Trophoblast cell (in vitro differentiated cells and primary cell): ENCODE measurements at regions not wholly inside any gene's neighbourhood (a gene's known extent, or its start where the extent isn't known, plus 50 kb on each side); places are given as distances from the start of the nearest gene placed in this dataset.

Experiments used
- DNase-seq, 2 donors: peaks; one replicate each; pipeline ENCODE4 v3.0.0-alpha.2; 2016
- H2AFZ ChIP-seq: 2 replicates; pipeline ENCODE4 v1.6.1; 2013; ENCODE audit warnings: low read length, moderate library complexity, mild to moderate bottlenecking; ENCODE audit not compliant: insufficient read depth, poor library complexity
- H2AK5ac ChIP-seq: 2 replicates; pipeline ENCODE4 v1.6.1; 2013; ENCODE audit warnings: mild to moderate bottlenecking, low read length
- H2BK120ac ChIP-seq: 2 replicates; pipeline ENCODE4 v1.6.1; 2013; ENCODE audit warnings: low read length, mild to moderate bottlenecking, moderate library complexity; ENCODE audit not compliant: insufficient read depth, poor library complexity
- H2BK12ac ChIP-seq: 2 replicates; pipeline ENCODE4 v1.6.1; 2013; ENCODE audit warnings: mild to moderate bottlenecking, low read length, moderate library complexity
- H2BK5ac ChIP-seq: 2 replicates; pipeline ENCODE4 v1.6.1; 2013; ENCODE audit warnings: low read length, low read depth, moderate library complexity, mild to moderate bottlenecking; ENCODE audit not compliant: poor library complexity
- H3K14ac ChIP-seq: 2 replicates; pipeline ENCODE4 v1.6.1; 2013; ENCODE audit warnings: mild to moderate bottlenecking, low read length
- H3K18ac ChIP-seq: 2 replicates; pipeline ENCODE4 v1.6.1; 2013; ENCODE audit warnings: mild to moderate bottlenecking, low read length
- H3K23ac ChIP-seq: 2 replicates; pipeline ENCODE4 v1.6.1; 2013; ENCODE audit warnings: low read length
- H3K27ac ChIP-seq: 2 replicates; pipeline ENCODE4 v1.5.1; 2013; ENCODE audit warnings: low read depth, mild to moderate bottlenecking, inconsistent platforms, low read length, moderate library complexity
- H3K27me3 ChIP-seq: 2 replicates; pipeline ENCODE4 v1.6.1; 2013; ENCODE audit warnings: inconsistent platforms, mild to moderate bottlenecking, low read length, moderate library complexity; ENCODE audit not compliant: insufficient read depth
- H3K36me3 ChIP-seq, 2 experiments: 1 replicate in 1 of 2; 2 replicates in 1 of 2; pipeline ENCODE4 v1.6.1; 2013; ENCODE audit warnings: low read length in 2 of 2, mild to moderate bottlenecking in 2 of 2, moderate library complexity in 1 of 2; ENCODE audit not compliant: insufficient read depth in 2 of 2, control insufficient read depth in 1 of 2
- H3K4ac ChIP-seq: 2 replicates; pipeline ENCODE4 v1.6.1; 2013; ENCODE audit warnings: low read depth, mild to moderate bottlenecking, low read length, moderate library complexity
- H3K4me1 ChIP-seq, 2 experiments: 1 replicate in 1 of 2; 2 replicates in 1 of 2; pipeline ENCODE4 v1.6.1; 2013; ENCODE audit warnings: low read length in 2 of 2, mild to moderate bottlenecking in 2 of 2, moderate library complexity in 1 of 2; ENCODE audit not compliant: insufficient read depth in 2 of 2, control insufficient read depth in 1 of 2
- H3K4me2 ChIP-seq: 2 replicates; pipeline ENCODE4 v1.6.1; 2013; ENCODE audit warnings: inconsistent platforms, mild to moderate bottlenecking, low read length, moderate library complexity
- H3K4me3 ChIP-seq: 2 replicates; pipeline ENCODE4 v1.5.1; 2013; ENCODE audit warnings: mild to moderate bottlenecking, low read depth, low read length, inconsistent platforms
- H3K79me1 ChIP-seq: one replicate; pipeline ENCODE4 v1.6.1; 2013; ENCODE audit warnings: low read length
- H3K79me2 ChIP-seq: 2 replicates; pipeline ENCODE4 v1.6.1; 2013; ENCODE audit warnings: low read length, mild to moderate bottlenecking; ENCODE audit not compliant: control insufficient read depth, insufficient read depth, poor library complexity
- H3K9ac ChIP-seq: 2 replicates; pipeline ENCODE4 v1.6.1; 2013; ENCODE audit warnings: mild to moderate bottlenecking, low read length
- H3K9me3 ChIP-seq: 2 replicates; pipeline ENCODE4 v1.6.1; 2013; ENCODE audit warnings: low read depth, mild to moderate bottlenecking, control low read depth, inconsistent platforms, low read length; ENCODE audit not compliant: insufficient read depth
- H4K12ac ChIP-seq: 2 replicates; pipeline ENCODE4 v1.6.1; 2013; ENCODE audit warnings: low read depth, mild to moderate bottlenecking, low read length, moderate library complexity
- H4K8ac ChIP-seq: 2 replicates; pipeline ENCODE4 v1.6.1; 2013; ENCODE audit warnings: low read depth, mild to moderate bottlenecking, low read length, moderate library complexity
- H4K91ac ChIP-seq: one replicate; pipeline ENCODE4 v1.6.1; 2013; ENCODE audit warnings: low read depth, mild to moderate bottlenecking, low read length, moderate library complexity
- WGBS: extraction: QIAGEN DNeasy Blood & Tissue Kit; methylation state at CpG from one replicate; pipeline ENCODE4 v1.1.7; 2013; ENCODE audit warnings: missing lambda C conversion rate; ENCODE audit not compliant: insufficient read length, insufficient coverage; ENCODE audit errors: extremely low coverage; 5-methylcytosine and 5-hydroxymethylcytosine counted together

DNA sequence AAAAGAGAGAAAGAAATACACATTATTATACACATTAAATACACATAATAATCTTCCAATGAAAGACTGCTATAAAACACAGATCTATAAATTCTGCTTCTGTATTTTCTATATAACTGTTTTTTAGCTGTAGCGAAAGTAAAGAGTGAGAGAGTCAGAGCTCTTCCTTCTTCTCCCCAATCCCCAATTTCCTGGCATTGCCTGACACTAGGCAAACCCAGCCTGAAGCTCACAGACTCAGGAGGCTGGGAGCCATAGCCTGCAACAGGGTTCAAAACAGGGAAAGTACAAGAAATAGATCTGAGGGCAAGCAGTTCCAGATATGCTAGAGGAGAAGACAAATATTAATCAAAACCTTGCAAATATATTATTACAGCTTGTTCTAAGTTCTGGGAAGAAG is 201.6 kb downstream of the HNRNPD start:
- Histone ChIP-seq H2BK5ac (no peak overlapping the region), H2BK12ac (no peak overlapping the region), H3K9me3 (peaks cover 6% of the 10 kb centered on the region), H3K4me2 (no peak overlapping the region), H3K4ac (no peak overlapping the region), H4K91ac (no peak overlapping the region), H4K8ac (no peak overlapping the region), H3K18ac (no peak overlapping the region), H3K79me1 (no peaks in the 10 kb centered on the region), H3K27ac (no peak overlapping the region), H3K27me3 (no peaks in the 10 kb centered on the region), H3K23ac (no peak overlapping the region), H3K4me1 (no peaks in the 10 kb centered on the region), H2BK120ac (no peak overlapping the region), H4K12ac (no peak overlapping the region), H3K4me3 (no peak overlapping the region), H2AK5ac (no peak overlapping the region), H2AFZ (no peak overlapping the region), H3K9ac (no peak overlapping the region), H3K36me3 (no peaks in the 10 kb centered on the region), H3K79me2 (no peaks in the 10 kb centered on the region), H3K14ac (no peak overlapping the region)
- WGBS: no CpG with 5 or more reads among the region's 1 CpG
- DNase-seq: no peak

- H2BK5ac ChIP-seq: no peak overlapping the region
- no peak overlapping the region for H3K4me2 ChIP-seq
- no peaks in the 10 kb centered on the region for H3K27me3 ChIP-seq
- no peak overlapping the region for H3K14ac ChIP-seq
- no peak overlapping the region for H3K23ac ChIP-seq
- no peak overlapping the region for H2AFZ ChIP-seq
- H3K4me3 ChIP-seq: no peak overlapping the region
- no peaks in the 10 kb centered on the region for H3K36me3 ChIP-seq
- no peak overlapping the region for H3K4ac ChIP-seq
- no peak overlapping the region for H2BK120ac ChIP-seq
- no peaks in the 10 kb centered on the region for H3K79me1 ChIP-seq
- H4K12ac ChIP-seq: no peak overlapping the region
- H3K4me1 ChIP-seq: no peaks in the 10 kb centered on the region
- H3K18ac ChIP-seq: no peak overlapping the region
- H3K9me3 ChIP-seq: peaks cover 6% of the 10 kb centered on the region
- H4K91ac ChIP-seq: no peak overlapping the region
- H3K79me2 ChIP-seq: no peaks in the 10 kb centered on the region
- H4K8ac ChIP-seq: no peak overlapping the region
- no peak overlapping the region for H3K9ac ChIP-seq
- WGBS: no CpG with 5 or more reads among the region's 1 CpG
- H2BK12ac ChIP-seq: no peak overlapping the region
- no peak for DNase-seq
- H3K27ac ChIP-seq: no peak overlapping the region
- H2AK5ac ChIP-seq: no peak overlapping the region
Observed at GRCh38 chr4:82171531-82172155, 202.1 kb downstream of the HNRNPD start.

DNA sequence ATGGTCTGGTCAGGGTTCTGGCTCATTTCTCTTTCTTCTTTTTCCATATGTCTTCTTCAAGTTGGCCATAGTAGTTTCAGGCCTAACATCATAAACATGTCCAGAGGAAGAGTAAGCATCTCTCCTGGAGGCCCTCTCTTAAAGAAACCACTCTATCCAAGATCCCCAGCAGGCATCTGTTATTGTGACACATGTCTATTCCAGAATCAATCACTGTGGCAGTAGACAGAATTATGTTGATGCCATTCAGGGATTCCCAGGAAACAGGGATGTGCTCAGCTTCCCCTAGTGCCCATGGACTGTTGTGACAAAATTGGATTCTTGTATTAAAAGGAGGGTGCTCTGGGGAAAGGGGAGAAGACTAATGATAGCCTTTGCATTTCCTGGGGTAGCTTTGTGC is 224.0 kb downstream of the HNRNPD start:
- no peak overlapping the region for H3K4me3 ChIP-seq
- no peaks in the 10 kb centered on the region for H3K27me3 ChIP-seq
- H3K23ac ChIP-seq: no peak overlapping the region
- H3K18ac ChIP-seq: no peak overlapping the region
- H4K91ac ChIP-seq: no peak overlapping the region
- H3K36me3 ChIP-seq: no peaks in the 10 kb centered on the region
- no peak overlapping the region for H2AFZ ChIP-seq
- no peak overlapping the region for H2BK120ac ChIP-seq
- H3K4me2 ChIP-seq: no peak overlapping the region
- H3K4me1 ChIP-seq: no peaks in the 10 kb centered on the region
- no peak overlapping the region for H2BK12ac ChIP-seq
- no peak overlapping the region for H2BK5ac ChIP-seq
- H2AK5ac ChIP-seq: no peak overlapping the region
- no peak overlapping the region for H3K27ac ChIP-seq
- no peak overlapping the region for H4K8ac ChIP-seq
- no peak overlapping the region for H3K14ac ChIP-seq
- H3K4ac ChIP-seq: no peak overlapping the region
- DNase-seq: no peak
- no peaks in the 10 kb centered on the region for H3K9me3 ChIP-seq
- no peaks in the 10 kb centered on the region for H3K79me1 ChIP-seq
- no peak overlapping the region for H4K12ac ChIP-seq
- no peaks in the 10 kb centered on the region for H3K79me2 ChIP-seq
- H3K9ac ChIP-seq: no peak overlapping the region

GRCh38 chr4:82145850-82146249 is 227.9 kb downstream of the HNRNPD start:
- no peaks in the 10 kb centered on the region for H3K9me3 ChIP-seq
- DNase-seq: no peak
- H2BK120ac ChIP-seq: no peak overlapping the region
- H3K4me3 ChIP-seq: no peak overlapping the region
- H3K18ac ChIP-seq: no peak overlapping the region
- no peak overlapping the region for H2AK5ac ChIP-seq
- no peak overlapping the region for H4K12ac ChIP-seq
- H3K4me1 ChIP-seq: no peaks in the 10 kb centered on the region
- no peak overlapping the region for H3K14ac ChIP-seq
- no peaks in the 10 kb centered on the region for H3K79me2 ChIP-seq
- H3K23ac ChIP-seq: no peak overlapping the region
- no peaks in the 10 kb centered on the region for H3K27me3 ChIP-seq
- no peak overlapping the region for H3K4me2 ChIP-seq
- no peak overlapping the region for H2AFZ ChIP-seq
- no peak overlapping the region for H3K9ac ChIP-seq
- no peak overlapping the region for H3K27ac ChIP-seq
- no CpG with 5 or more reads among the region's 3 CpGs for WGBS
- H2BK5ac ChIP-seq: no peak overlapping the region
- H2BK12ac ChIP-seq: no peak overlapping the region
- no peak overlapping the region for H3K4ac ChIP-seq
- H3K79me1 ChIP-seq: no peaks in the 10 kb centered on the region
- no peak overlapping the region for H4K8ac ChIP-seq
- H4K91ac ChIP-seq: no peak overlapping the region
- H3K36me3 ChIP-seq: no peaks in the 10 kb centered on the region
